GM12873 (cell line): ENCODE measurements at regions not wholly inside any gene's neighbourhood (a gene's known extent, or its start where the extent isn't known, plus 50 kb on each side); places are given as distances from the start of the nearest gene placed in this dataset.

Experiments
- CTCF ChIP-seq: IDR thresholded peaks from 2 replicates; pipeline ENCODE4 v1.5.1; 2012; ENCODE audit warnings: low read depth, mild to moderate bottlenecking, moderate library complexity, low read length, control low read depth; ENCODE audit not compliant: insufficient read depth; ENCODE audit errors: missing control alignments

DNA sequence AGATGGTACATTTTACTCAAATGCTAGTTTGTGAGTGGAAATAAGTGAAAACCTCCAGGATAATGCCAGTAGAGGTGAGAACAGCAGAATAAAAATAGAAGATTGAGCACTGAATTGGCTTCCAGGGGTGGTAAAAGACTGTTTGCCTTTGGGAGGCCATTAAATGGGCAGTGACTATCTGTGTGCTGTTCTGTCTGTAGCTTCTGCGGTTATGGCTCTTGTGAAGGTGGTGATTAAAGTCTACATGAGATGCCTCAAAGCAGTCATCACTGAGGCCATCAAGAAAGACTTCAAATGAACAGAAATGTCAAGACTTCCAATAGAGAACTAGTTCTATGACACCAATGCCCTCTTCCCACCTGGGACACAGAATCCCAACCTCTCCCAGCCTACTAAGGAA is 108.8 kb downstream of the EFHB start:
- TF ChIP-seq CTCF: no peak

DNA sequence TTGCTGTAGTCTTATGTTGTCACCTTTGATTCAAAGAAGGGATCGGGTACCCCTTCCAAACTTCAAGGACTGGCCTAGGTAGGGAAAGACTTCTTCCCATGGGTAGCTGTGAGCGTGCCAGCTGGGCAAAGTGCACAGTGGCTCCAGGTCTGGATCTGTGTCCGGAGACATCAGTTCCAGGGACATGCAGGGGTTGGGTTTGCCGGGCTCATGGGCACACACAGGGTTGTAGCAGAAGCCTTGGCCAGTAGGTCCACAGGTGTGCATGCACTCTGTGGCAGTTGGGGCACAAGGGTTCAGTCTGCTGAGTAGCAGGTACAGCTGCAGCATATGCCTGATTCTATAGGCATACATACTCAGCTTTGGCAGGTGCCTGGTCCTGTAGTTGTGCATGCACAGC is 111.2 kb downstream of the EFHB start:
- TF ChIP-seq CTCF: no peak

DNA sequence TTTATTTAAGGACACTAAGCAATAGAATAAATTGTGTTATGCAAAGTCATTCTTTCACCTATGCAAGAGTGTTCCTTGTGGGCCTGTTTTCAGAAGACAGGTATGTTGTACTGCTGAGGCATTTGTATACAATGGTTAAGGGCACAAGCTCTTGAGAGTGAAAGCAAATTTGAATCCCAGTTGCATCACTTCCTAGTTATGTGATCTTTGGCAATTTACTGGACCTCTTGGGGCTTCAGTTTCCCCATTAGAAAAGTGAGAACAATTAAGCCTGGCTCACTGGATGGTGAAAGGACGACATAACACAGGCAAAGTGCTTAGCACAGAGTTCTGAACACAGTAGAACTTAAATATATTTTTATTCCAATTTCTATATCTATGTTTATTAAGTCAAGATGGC is 117.4 kb downstream of the EFHB start:
- TF ChIP-seq CTCF: no peak

GRCh38 chr3:19815805-19816204 is 118.2 kb downstream of the EFHB start:
- TF ChIP-seq CTCF: no peak

DNA sequence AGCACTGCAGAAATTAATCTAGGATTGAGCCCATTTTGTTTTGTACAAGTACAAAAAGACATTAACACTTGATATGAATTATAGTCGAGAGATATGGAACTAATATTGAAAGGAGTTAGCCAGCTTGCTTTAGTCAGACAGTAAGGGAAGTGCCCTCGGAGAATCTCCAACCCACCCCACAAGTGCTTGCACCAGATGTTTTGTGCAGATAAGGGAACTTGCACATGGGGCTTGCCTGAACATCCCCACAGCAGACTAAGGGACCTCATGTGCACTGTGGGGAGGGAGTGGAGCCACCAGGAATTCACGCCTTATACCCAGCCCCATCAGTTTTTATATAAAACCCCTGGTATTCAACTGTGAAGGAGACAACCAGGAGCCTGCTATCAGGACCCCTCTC is 122.3 kb downstream of the EFHB start:
- no peak for TF ChIP-seq CTCF

- no peak for TF ChIP-seq CTCF
Observed at GRCh38 chr3:19808834-19809233, 125.2 kb downstream of the EFHB start.

DNA sequence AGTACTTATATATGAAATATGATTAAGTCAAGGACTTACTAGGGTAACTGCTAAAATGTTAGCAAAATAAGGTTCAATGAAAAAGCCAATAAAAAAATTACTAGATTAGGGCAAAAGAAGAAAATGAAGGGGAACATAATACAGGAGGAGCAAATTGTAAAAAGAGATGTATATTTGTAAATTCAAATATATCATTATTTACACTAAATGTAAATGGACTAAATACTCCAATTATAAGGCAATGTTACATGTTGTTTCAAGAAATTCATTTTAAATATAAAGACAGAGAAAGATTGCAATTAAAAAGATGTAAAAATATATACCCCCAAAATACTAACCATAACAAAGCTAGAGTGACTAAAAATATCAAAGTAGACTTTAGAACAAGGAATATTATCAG is 134.1 kb downstream of the EFHB start:
- no peak for TF ChIP-seq CTCF

GRCh38 chr3:19799115-19799514 is 134.9 kb downstream of the EFHB start:
- no peak for TF ChIP-seq CTCF
